Suprapubic skin (tissue), 4 donors: ENCODE measurements at regions not wholly inside any gene's neighbourhood (a gene's known extent, or its start where the extent isn't known, plus 50 kb on each side); places are given as distances from the start of the nearest gene placed in this dataset.

ENCODE experiments used
- EP300 ChIP-seq: sonication (generic); formaldehyde crosslinking; IDR thresholded peaks from one replicate; pipeline ENCODE4 v1.6.1; 2017; ENCODE audit warnings: antibody characterized with exemption
- POLR2AphosphoS5 ChIP-seq, 3 donors: sonication (generic); formaldehyde crosslinking; IDR thresholded peaks; one replicate each; pipeline ENCODE4 v1.6.1; 2017; ENCODE audit warnings: antibody characterized with exemption in 3 of 3
- TF ChIP-seq, protein P1 (sequence below), 2 donors: fragments of 200-600 bp in 1 of 2; fragments of 450-650 bp in 1 of 2; sonication (generic) in 1 of 2; IDR thresholded peaks; one replicate each; pipeline ENCODE4 v1.5.1; 2016 to 2019; ENCODE audit warnings: antibody characterized with exemption in 2 of 2, mild to moderate bottlenecking in 1 of 2, moderate library complexity in 1 of 2

DNA sequence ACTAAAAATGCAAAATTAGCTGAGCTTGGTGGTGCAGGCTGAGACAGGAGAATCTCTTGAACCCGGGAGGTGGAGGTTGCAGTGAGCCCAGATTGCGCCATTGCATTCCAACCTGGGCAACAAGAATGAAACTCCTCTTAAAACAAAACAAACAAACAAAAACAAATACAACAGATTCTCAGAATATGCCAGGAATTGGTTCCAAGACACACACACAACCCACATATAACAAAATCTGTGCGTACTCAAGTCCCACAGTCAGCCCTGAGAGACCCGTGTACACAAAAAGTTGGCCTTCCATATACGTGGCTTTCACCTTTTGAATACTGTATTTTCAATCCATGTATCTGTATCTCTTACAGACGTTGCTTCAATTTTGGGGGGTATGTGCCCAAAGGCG, 98.9 kb upstream of the MARCKS start:
- TF ChIP-seq, protein P1, sequence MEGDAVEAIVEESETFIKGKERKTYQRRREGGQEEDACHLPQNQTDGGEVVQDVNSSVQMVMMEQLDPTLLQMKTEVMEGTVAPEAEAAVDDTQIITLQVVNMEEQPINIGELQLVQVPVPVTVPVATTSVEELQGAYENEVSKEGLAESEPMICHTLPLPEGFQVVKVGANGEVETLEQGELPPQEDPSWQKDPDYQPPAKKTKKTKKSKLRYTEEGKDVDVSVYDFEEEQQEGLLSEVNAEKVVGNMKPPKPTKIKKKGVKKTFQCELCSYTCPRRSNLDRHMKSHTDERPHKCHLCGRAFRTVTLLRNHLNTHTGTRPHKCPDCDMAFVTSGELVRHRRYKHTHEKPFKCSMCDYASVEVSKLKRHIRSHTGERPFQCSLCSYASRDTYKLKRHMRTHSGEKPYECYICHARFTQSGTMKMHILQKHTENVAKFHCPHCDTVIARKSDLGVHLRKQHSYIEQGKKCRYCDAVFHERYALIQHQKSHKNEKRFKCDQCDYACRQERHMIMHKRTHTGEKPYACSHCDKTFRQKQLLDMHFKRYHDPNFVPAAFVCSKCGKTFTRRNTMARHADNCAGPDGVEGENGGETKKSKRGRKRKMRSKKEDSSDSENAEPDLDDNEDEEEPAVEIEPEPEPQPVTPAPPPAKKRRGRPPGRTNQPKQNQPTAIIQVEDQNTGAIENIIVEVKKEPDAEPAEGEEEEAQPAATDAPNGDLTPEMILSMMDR (IDR thresholded peaks at IDR 0.05), result no peak
- no peak for TF ChIP-seq POLR2AphosphoS5 (IDR thresholded peaks at IDR 0.05)
- TF ChIP-seq EP300, result no peak
